ENCODE measurements at regions not wholly inside any gene's neighbourhood (a gene's known extent, or its start where the extent isn't known, plus 50 kb on each side); places are given as distances from the start of the nearest gene placed in this dataset.

DNA sequence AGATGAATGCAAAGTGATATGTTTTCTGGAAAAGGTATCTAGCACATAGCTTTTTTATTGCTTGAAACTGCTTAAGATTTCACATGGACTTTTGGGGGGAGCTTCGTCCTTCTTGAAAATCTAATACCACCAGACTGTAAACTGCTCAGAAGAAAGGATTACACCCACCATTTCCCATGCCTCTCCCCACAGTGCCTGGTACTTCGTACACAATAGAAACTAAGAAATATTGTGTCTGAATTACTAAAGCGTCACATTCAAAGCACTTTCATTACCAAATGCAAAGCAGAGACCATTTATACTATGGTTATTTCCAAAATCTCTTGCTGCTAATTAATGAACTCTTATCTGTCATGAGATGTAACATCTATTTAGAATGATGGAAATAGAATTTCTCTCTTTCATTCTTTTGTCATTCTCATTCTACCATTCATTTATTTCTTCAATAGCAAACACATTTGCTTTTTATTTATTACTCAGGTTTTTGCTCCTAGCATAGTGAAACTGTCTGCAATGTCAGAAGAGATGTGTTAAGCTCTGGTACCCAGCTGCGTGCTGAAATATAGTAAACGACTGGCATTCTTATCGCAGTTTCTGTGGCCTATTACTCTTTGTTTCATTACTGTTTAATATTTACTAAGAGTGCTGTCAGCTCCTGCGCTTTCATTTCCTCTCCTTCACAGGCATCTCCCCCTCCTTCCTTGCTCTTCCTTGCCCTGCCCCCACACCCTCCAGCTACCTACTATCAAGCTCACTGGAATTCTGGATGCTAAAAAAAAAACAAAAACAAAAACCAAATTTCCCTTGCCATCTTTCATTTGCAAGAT is 51.4 kb upstream of the RAPGEF2 start:
- DNase-seq (ENCODE audit: low read depth) = peak; percentile 22
- TF ChIP-seq, protein P1, sequence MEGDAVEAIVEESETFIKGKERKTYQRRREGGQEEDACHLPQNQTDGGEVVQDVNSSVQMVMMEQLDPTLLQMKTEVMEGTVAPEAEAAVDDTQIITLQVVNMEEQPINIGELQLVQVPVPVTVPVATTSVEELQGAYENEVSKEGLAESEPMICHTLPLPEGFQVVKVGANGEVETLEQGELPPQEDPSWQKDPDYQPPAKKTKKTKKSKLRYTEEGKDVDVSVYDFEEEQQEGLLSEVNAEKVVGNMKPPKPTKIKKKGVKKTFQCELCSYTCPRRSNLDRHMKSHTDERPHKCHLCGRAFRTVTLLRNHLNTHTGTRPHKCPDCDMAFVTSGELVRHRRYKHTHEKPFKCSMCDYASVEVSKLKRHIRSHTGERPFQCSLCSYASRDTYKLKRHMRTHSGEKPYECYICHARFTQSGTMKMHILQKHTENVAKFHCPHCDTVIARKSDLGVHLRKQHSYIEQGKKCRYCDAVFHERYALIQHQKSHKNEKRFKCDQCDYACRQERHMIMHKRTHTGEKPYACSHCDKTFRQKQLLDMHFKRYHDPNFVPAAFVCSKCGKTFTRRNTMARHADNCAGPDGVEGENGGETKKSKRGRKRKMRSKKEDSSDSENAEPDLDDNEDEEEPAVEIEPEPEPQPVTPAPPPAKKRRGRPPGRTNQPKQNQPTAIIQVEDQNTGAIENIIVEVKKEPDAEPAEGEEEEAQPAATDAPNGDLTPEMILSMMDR (conservative IDR thresholded peaks at IDR 0.05; ENCODE audit: low read depth, low read length) = no peak
- no peak overlapping the region for H3K4me3 ChIP-seq (ENCODE audit: low read depth, low read length)

DNA sequence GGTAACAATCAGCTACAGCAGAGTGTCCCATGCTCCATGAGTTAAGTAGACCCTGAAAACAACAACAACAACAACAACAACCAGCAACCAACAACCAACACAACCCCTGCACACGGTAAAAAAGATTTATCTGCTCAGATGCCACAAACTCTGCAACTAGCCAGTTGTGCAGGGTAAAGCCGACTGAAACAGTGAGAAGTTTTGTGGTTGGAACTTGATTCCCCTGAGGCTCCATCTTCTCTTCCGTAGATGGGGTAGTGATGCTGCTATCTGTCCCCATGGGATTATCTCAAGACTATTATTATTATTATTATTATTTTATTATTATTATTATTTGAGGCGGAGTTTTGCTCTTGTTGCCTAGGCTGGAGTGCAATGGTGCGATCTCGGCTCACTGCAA is 50.6 kb upstream of the RAPGEF2 start:
- no peak for DNase-seq (ENCODE audit: low read depth)
- no peak overlapping the region for H3K4me3 ChIP-seq (ENCODE audit: low read depth, low read length)
- TF ChIP-seq, protein P1 (conservative IDR thresholded peaks at IDR 0.05; ENCODE audit: low read depth, low read length) = no peak

All from choroid plexus epithelial cell (primary cell).